Common myeloid progenitor, CD34-positive (primary cell): ENCODE measurements at regions not wholly inside any gene's neighbourhood (a gene's known extent, or its start where the extent isn't known, plus 50 kb on each side); places are given as distances from the start of the nearest gene placed in this dataset.

Source experiments
- CTCF ChIA-PET: fragments of 350-600 bp; sonication (Branson Sonifier 250); formaldehyde crosslinking; loops from one replicate; lab custom pipeline; 2021; ENCODE audit warnings: antibody characterized with exemption; lab: Charles Lee
- POLR2A ChIA-PET: fragments of 350-600 bp; sonication (Branson Sonifier 250); formaldehyde crosslinking; loops from one replicate; lab custom pipeline; 2021; ENCODE audit warnings: antibody characterized with exemption; lab: Charles Lee
- DNase-seq, 3 donors: peaks; one replicate each; pipeline versions ENCODE4 v3.0.0 to v3.0.0-alpha.2; 2013
- H3K27ac ChIP-seq, 2 experiments: 1 replicate in 1 of 2; 2 replicates in 1 of 2; pipeline ENCODE4 v1.7.0; 2013; ENCODE audit warnings: inconsistent platforms in 2 of 2, low read length in 2 of 2, mild to moderate bottlenecking in 2 of 2, low read depth in 1 of 2, moderate library complexity in 1 of 2; ENCODE audit not compliant: severe bottlenecking in 2 of 2, insufficient read depth in 1 of 2, poor library complexity in 1 of 2
- H3K27me3 ChIP-seq, 5 experiments: replicated peaks in 2 of 5; 1 replicate in 3 of 5; 2 replicates in 2 of 5; pipeline versions ENCODE4 v1.6.1 to v1.7.0; 2013; ENCODE audit warnings: low read length in 4 of 5, mild to moderate bottlenecking in 2 of 5, moderate library complexity in 2 of 5, inconsistent platforms in 1 of 5; ENCODE audit not compliant: insufficient read depth in 5 of 5, control insufficient read depth in 4 of 5
- H3K36me3 ChIP-seq, 4 experiments: 1 replicate in 2 of 4; 2 replicates in 2 of 4; pipeline versions ENCODE4 v1.6.1 to v1.7.0; 2013; ENCODE audit warnings: low read length in 3 of 4, control low read depth in 1 of 4, mild to moderate bottlenecking in 1 of 4; ENCODE audit not compliant: control insufficient read depth in 4 of 4, insufficient read depth in 4 of 4
- H3K4me1 ChIP-seq, 4 experiments: 1 replicate in 3 of 4; 2 replicates in 1 of 4; pipeline versions ENCODE4 v1.6.1 to v1.7.1; 2013; ENCODE audit warnings: low read length in 3 of 4, mild to moderate bottlenecking in 3 of 4, control low read depth in 1 of 4, inconsistent platforms in 1 of 4, moderate library complexity in 1 of 4; ENCODE audit not compliant: control insufficient read depth in 4 of 4, insufficient read depth in 4 of 4; ENCODE audit errors: control extremely low read depth in 1 of 4
- H3K4me3 ChIP-seq, 7 experiments: 1 replicate in 4 of 7; 2 replicates in 3 of 7; pipeline versions ENCODE4 v1.5.1 to v1.7.0; 2013; ENCODE audit warnings: mild to moderate bottlenecking in 7 of 7, low read length in 6 of 7, moderate library complexity in 6 of 7, inconsistent platforms in 2 of 7, low read depth in 2 of 7, control low read depth in 1 of 7; ENCODE audit not compliant: insufficient read depth in 4 of 7, control insufficient read depth in 1 of 7; ENCODE audit errors: extremely low read depth in 1 of 7
- H3K9me3 ChIP-seq, 5 experiments: 1 replicate in 4 of 5; 2 replicates in 1 of 5; pipeline versions ENCODE4 v1.6.1 to v1.7.1; 2013; ENCODE audit warnings: low read length in 4 of 5, mild to moderate bottlenecking in 2 of 5, inconsistent platforms in 1 of 5, low read depth in 1 of 5, moderate library complexity in 1 of 5; ENCODE audit not compliant: control insufficient read depth in 4 of 5, insufficient read depth in 2 of 5; ENCODE audit errors: control extremely low read depth in 1 of 5
- WGBS: methylation state at CpG from one replicate; pipeline ENCODE4 v1.1.5; 2013; ENCODE audit not compliant: insufficient coverage; 5-methylcytosine and 5-hydroxymethylcytosine counted together

GRCh38 chr9:38287420-38287985 lies 105.0 kb upstream of the ALDH1B1 start:
- POLR2A ChIA-PET, result interaction anchor here (0.6 kb wide), 1 partner anchor 15 kb away, joined by 3 read pairs; no protein-coding TSS in a partner anchor
- WGBS, result 100% methylated on average over 2 of the region's 2 CpGs
- CTCF ChIA-PET, result interaction anchor here (1.1 to 1.2 kb wide), 2 partner anchors 14 to 23 kb away, joined by 3 read pairs; no protein-coding TSS in a partner anchor
- H3K4me1 ChIP-seq, result no peaks in the 10 kb centered on the region
- H3K36me3 ChIP-seq, result no peaks in the 10 kb centered on the region
- H3K27ac ChIP-seq, result no peak overlapping the region
- H3K27me3 ChIP-seq, result peaks cover 0 to 4% (median 0%) of the 10 kb centered on the region in 5 experiments
- no peaks in the 10 kb centered on the region for H3K9me3 ChIP-seq
- no peak for DNase-seq
- H3K4me3 ChIP-seq, result no peak overlapping the region

GRCh38 chr9:38286766-38287165 lies 105.7 kb upstream of the ALDH1B1 start:
- ChIA-PET POLR2A (no interaction called here), CTCF (interaction anchor here (1.1 kb wide), 1 partner anchor 13 kb away, joined by 3 read pairs; no protein-coding TSS in a partner anchor)
- Histone ChIP-seq H3K36me3 (no peaks in the 10 kb centered on the region), H3K9me3 (no peaks in the 10 kb centered on the region), H3K4me1 (no peaks in the 10 kb centered on the region), H3K4me3 (no peak overlapping the region), H3K27ac (no peak overlapping the region), H3K27me3 (peaks cover 0 to 4% (median 0%) of the 10 kb centered on the region in 5 experiments)
- DNase-seq, result no peak
- WGBS, result 100% methylated on average over 1 of the region's 2 CpGs

GRCh38 chr9:38286357-38286756 lies 106.1 kb upstream of the ALDH1B1 start:
- Histone ChIP-seq H3K27me3 (peaks cover 0 to 4% (median 0%) of the 10 kb centered on the region in 5 experiments), H3K27ac (no peak overlapping the region), H3K4me3 (no peak overlapping the region), H3K36me3 (no peaks in the 10 kb centered on the region), H3K9me3 (no peaks in the 10 kb centered on the region), H3K4me1 (no peaks in the 10 kb centered on the region)
- CTCF ChIA-PET, result interaction anchor here (0.7 to 1.1 kb wide), 2 partner anchors 12 kb away, joined by 3 read pairs; no protein-coding TSS in a partner anchor
- POLR2A ChIA-PET, result no interaction called here
- DNase-seq, result no peak

GRCh38 chr9:38285236-38285635 lies 107.3 kb upstream of the ALDH1B1 start:
- H3K27ac ChIP-seq, result no peak overlapping the region
- H3K36me3 ChIP-seq, result no peaks in the 10 kb centered on the region
- WGBS, result 40% methylated on average over 2 of the region's 2 CpGs
- peaks cover 0 to 4% (median 0%) of the 10 kb centered on the region in 5 experiments for H3K27me3 ChIP-seq
- ChIA-PET CTCF (interaction anchor here (1.0 kb wide), 1 partner anchor 31 kb away, joined by 3 read pairs; no protein-coding TSS in a partner anchor), POLR2A (no interaction called here)
- H3K4me3 ChIP-seq, result no peak overlapping the region
- no peaks in the 10 kb centered on the region for H3K4me1 ChIP-seq
- DNase-seq, result no peak
- H3K9me3 ChIP-seq, result no peaks in the 10 kb centered on the region

- Histone ChIP-seq H3K27ac (no peak overlapping the region), H3K9me3 (no peaks in the 10 kb centered on the region), H3K4me3 (no peak overlapping the region), H3K36me3 (no peaks in the 10 kb centered on the region), H3K4me1 (no peaks in the 10 kb centered on the region), H3K27me3 (peaks cover 0 to 4% (median 0%) of the 10 kb centered on the region in 5 experiments)
- DNase-seq, result no peak
- 94% methylated on average over 9 of the region's 10 CpGs for WGBS
- CTCF ChIA-PET, result interaction anchor here (1.0 kb wide), 1 partner anchor 30 kb away, joined by 3 read pairs; no protein-coding TSS in a partner anchor
- POLR2A ChIA-PET, result no interaction called here
These were observed 107.9 kb upstream of the ALDH1B1 start for GRCh38 chr9:38284588-38285051.

- H3K4me1 ChIP-seq, result no peaks in the 10 kb centered on the region
- no peaks in the 10 kb centered on the region for H3K36me3 ChIP-seq
- no peak for DNase-seq
- no peaks in the 10 kb centered on the region for H3K9me3 ChIP-seq
- peaks cover 0 to 2% (median 0%) of the 10 kb centered on the region in 5 experiments for H3K27me3 ChIP-seq
- CTCF ChIA-PET, result no interaction called here
- POLR2A ChIA-PET, result no interaction called here
- H3K27ac ChIP-seq, result no peak overlapping the region
- 83% methylated on average over 9 of the region's 9 CpGs for WGBS
- no peak overlapping the region for H3K4me3 ChIP-seq
These were observed 108.4 kb upstream of the ALDH1B1 start for GRCh38 chr9:38284039-38284575.

GRCh38 chr9:38282756-38283155 lies 109.7 kb upstream of the ALDH1B1 start:
- H3K27ac ChIP-seq, result no peak overlapping the region
- 62% methylated on average over 4 of the region's 4 CpGs for WGBS
- H3K9me3 ChIP-seq, result no peaks in the 10 kb centered on the region
- DNase-seq, result no peak
- H3K4me1 ChIP-seq, result no peaks in the 10 kb centered on the region
- H3K4me3 ChIP-seq, result no peak overlapping the region
- H3K27me3 ChIP-seq, result peaks cover 0 to 2% (median 0%) of the 10 kb centered on the region in 5 experiments
- H3K36me3 ChIP-seq, result no peaks in the 10 kb centered on the region
- ChIA-PET CTCF (interaction anchor here (0.8 kb wide), 1 partner anchor 17 kb away, joined by 3 read pairs; no protein-coding TSS in a partner anchor), POLR2A (no interaction called here)
